ENCODE measurements at regions not wholly inside any gene's neighbourhood (a gene's known extent, or its start where the extent isn't known, plus 50 kb on each side); places are given as distances from the start of the nearest gene placed in this dataset.

- H3K4me3 ChIP-seq (ENCODE audit: low read length), result no peak overlapping the region
- H3K27me3 ChIP-seq (ENCODE audit: control insufficient read depth, insufficient read depth, low read length), result no peaks in the 10 kb centered on the region
- 42% methylated on average over 4 of the region's 4 CpGs for WGBS (ENCODE audit: insufficient coverage)
- H3K9me3 ChIP-seq (replicated peaks; ENCODE audit: control insufficient read depth, low read depth, low read length), result no peaks in the 10 kb centered on the region
- no peaks in the 10 kb centered on the region for H3K36me3 ChIP-seq (ENCODE audit: control insufficient read depth, insufficient read depth, low read length)
- no peak overlapping the region for H3K27ac ChIP-seq (ENCODE audit: low read length)
- no peak for DNase-seq
- H3K4me1 ChIP-seq (ENCODE audit: control insufficient read depth, insufficient read depth, low read length), result no peaks in the 10 kb centered on the region
These were observed 223.7 kb downstream of the CBLN1 start for GRCh38 chr16:49057936-49058335.

- no peak for DNase-seq
- Histone ChIP-seq H3K9me3 (replicated peaks; ENCODE audit: control insufficient read depth, low read depth, low read length) (no peaks in the 10 kb centered on the region), H3K27me3 (ENCODE audit: control insufficient read depth, insufficient read depth, low read length) (no peaks in the 10 kb centered on the region), H3K27ac (ENCODE audit: low read length) (no peak overlapping the region), H3K36me3 (ENCODE audit: control insufficient read depth, insufficient read depth, low read length) (no peaks in the 10 kb centered on the region), H3K4me3 (ENCODE audit: low read length) (no peak overlapping the region), H3K4me1 (ENCODE audit: control insufficient read depth, insufficient read depth, low read length) (no peaks in the 10 kb centered on the region)
- WGBS (ENCODE audit: insufficient coverage), result 63% methylated on average over 2 of the region's 2 CpGs
These were observed 224.2 kb downstream of the CBLN1 start for GRCh38 chr16:49057391-49057790.

- Histone ChIP-seq H3K4me3 (ENCODE audit: low read length) (no peak overlapping the region), H3K27me3 (ENCODE audit: control insufficient read depth, insufficient read depth, low read length) (no peaks in the 10 kb centered on the region), H3K9me3 (replicated peaks; ENCODE audit: control insufficient read depth, low read depth, low read length) (no peaks in the 10 kb centered on the region), H3K4me1 (ENCODE audit: control insufficient read depth, insufficient read depth, low read length) (peaks cover 4% of the 10 kb centered on the region), H3K27ac (ENCODE audit: low read length) (no peak overlapping the region), H3K36me3 (ENCODE audit: control insufficient read depth, insufficient read depth, low read length) (no peaks in the 10 kb centered on the region)
- WGBS (ENCODE audit: insufficient coverage), result 71% methylated on average over 5 of the region's 5 CpGs
- DNase-seq, result no peak
These were observed 225.1 kb downstream of the CBLN1 start for GRCh38 chr16:49056546-49056945.

GRCh38 chr16:49055824-49056545 lies 225.7 kb downstream of the CBLN1 start:
- Histone ChIP-seq H3K9me3 (replicated peaks; ENCODE audit: control insufficient read depth, low read depth, low read length) (no peaks in the 10 kb centered on the region), H3K27ac (ENCODE audit: low read length) (no peak overlapping the region), H3K36me3 (ENCODE audit: control insufficient read depth, insufficient read depth, low read length) (no peaks in the 10 kb centered on the region), H3K4me1 (ENCODE audit: control insufficient read depth, insufficient read depth, low read length) (peaks cover 4% of the 10 kb centered on the region), H3K27me3 (ENCODE audit: control insufficient read depth, insufficient read depth, low read length) (no peaks in the 10 kb centered on the region), H3K4me3 (ENCODE audit: low read length) (no peak overlapping the region)
- WGBS (ENCODE audit: insufficient coverage), result 60% methylated on average over 1 of the region's 6 CpGs
- no peak for DNase-seq

- Histone ChIP-seq H3K9me3 (replicated peaks; ENCODE audit: control insufficient read depth, low read depth, low read length) (no peaks in the 10 kb centered on the region), H3K27me3 (ENCODE audit: control insufficient read depth, insufficient read depth, low read length) (no peaks in the 10 kb centered on the region), H3K4me1 (ENCODE audit: control insufficient read depth, insufficient read depth, low read length) (peaks cover 4% of the 10 kb centered on the region), H3K36me3 (ENCODE audit: control insufficient read depth, insufficient read depth, low read length) (no peaks in the 10 kb centered on the region), H3K4me3 (ENCODE audit: low read length) (no peak overlapping the region), H3K27ac (ENCODE audit: low read length) (no peak overlapping the region)
- no peak for DNase-seq
- WGBS (ENCODE audit: insufficient coverage), result no CpG with 5 or more reads among the region's 5 CpGs
These were observed 226.3 kb downstream of the CBLN1 start for GRCh38 chr16:49055291-49055690.

- Histone ChIP-seq H3K4me3 (ENCODE audit: low read length) (no peak overlapping the region), H3K27ac (ENCODE audit: low read length) (no peak overlapping the region)
- no CpG with 5 or more reads among the region's 5 CpGs for WGBS (ENCODE audit: insufficient coverage)
These were observed 227.0 kb downstream of the CBLN1 start for GRCh38 chr16:49054606-49055005.

GRCh38 chr16:49052846-49053245 lies 228.8 kb downstream of the CBLN1 start:
- Histone ChIP-seq H3K36me3 (ENCODE audit: control insufficient read depth, insufficient read depth, low read length) (no peaks in the 10 kb centered on the region), H3K4me1 (ENCODE audit: control insufficient read depth, insufficient read depth, low read length) (peaks cover 4% of the 10 kb centered on the region), H3K27ac (ENCODE audit: low read length) (no peak overlapping the region), H3K9me3 (replicated peaks; ENCODE audit: control insufficient read depth, low read depth, low read length) (no peaks in the 10 kb centered on the region), H3K4me3 (ENCODE audit: low read length) (no peak overlapping the region), H3K27me3 (ENCODE audit: control insufficient read depth, insufficient read depth, low read length) (peaks cover 2% of the 10 kb centered on the region)
- DNase-seq, result no peak
- WGBS (ENCODE audit: insufficient coverage), result 65% methylated on average over 5 of the region's 9 CpGs

More at GRCh38 chr16:49054606-49055005, 227.0 kb downstream of the CBLN1 start:
- no peak for DNase-seq
- Histone ChIP-seq H3K9me3 (replicated peaks; ENCODE audit: control insufficient read depth, low read depth, low read length) (no peaks in the 10 kb centered on the region), H3K27me3 (ENCODE audit: control insufficient read depth, insufficient read depth, low read length) (no peaks in the 10 kb centered on the region), H3K36me3 (ENCODE audit: control insufficient read depth, insufficient read depth, low read length) (no peaks in the 10 kb centered on the region), H3K4me1 (ENCODE audit: control insufficient read depth, insufficient read depth, low read length) (peaks cover 4% of the 10 kb centered on the region)

- Histone ChIP-seq H3K9me3 (replicated peaks; ENCODE audit: control insufficient read depth, low read depth, low read length) (no peaks in the 10 kb centered on the region), H3K27ac (ENCODE audit: low read length) (no peak overlapping the region), H3K4me1 (ENCODE audit: control insufficient read depth, insufficient read depth, low read length) (peaks cover 4% of the 10 kb centered on the region), H3K36me3 (ENCODE audit: control insufficient read depth, insufficient read depth, low read length) (no peaks in the 10 kb centered on the region), H3K4me3 (ENCODE audit: low read length) (no peak overlapping the region), H3K27me3 (ENCODE audit: control insufficient read depth, insufficient read depth, low read length) (peaks cover 2% of the 10 kb centered on the region)
- peak; percentile 14 for DNase-seq
- WGBS (ENCODE audit: insufficient coverage), result 15% methylated on average over 2 of the region's 2 CpGs
These were observed 230.1 kb downstream of the CBLN1 start for GRCh38 chr16:49051576-49051975.

- 86% methylated on average over 2 of the region's 4 CpGs for WGBS (ENCODE audit: insufficient coverage)
- no peak for DNase-seq
- Histone ChIP-seq H3K9me3 (replicated peaks; ENCODE audit: control insufficient read depth, low read depth, low read length) (no peaks in the 10 kb centered on the region), H3K36me3 (ENCODE audit: control insufficient read depth, insufficient read depth, low read length) (no peaks in the 10 kb centered on the region), H3K4me3 (ENCODE audit: low read length) (no peak overlapping the region), H3K4me1 (ENCODE audit: control insufficient read depth, insufficient read depth, low read length) (peaks cover 4% of the 10 kb centered on the region), H3K27me3 (ENCODE audit: control insufficient read depth, insufficient read depth, low read length) (peaks cover 2% of the 10 kb centered on the region), H3K27ac (ENCODE audit: low read length) (no peak overlapping the region)
These were observed 231.0 kb downstream of the CBLN1 start for GRCh38 chr16:49050607-49051006.

- no CpG with 5 or more reads among the region's 3 CpGs for WGBS (ENCODE audit: insufficient coverage)
These were observed 232.0 kb downstream of the CBLN1 start for GRCh38 chr16:49049644-49050043.

GRCh38 chr16:49049191-49049590 lies 232.4 kb downstream of the CBLN1 start:
- Histone ChIP-seq H3K9me3 (replicated peaks; ENCODE audit: control insufficient read depth, low read depth, low read length) (no peaks in the 10 kb centered on the region), H3K4me1 (ENCODE audit: control insufficient read depth, insufficient read depth, low read length) (peaks cover 4% of the 10 kb centered on the region), H3K4me3 (ENCODE audit: low read length) (no peak overlapping the region), H3K27ac (ENCODE audit: low read length) (no peak overlapping the region), H3K36me3 (ENCODE audit: control insufficient read depth, insufficient read depth, low read length) (no peaks in the 10 kb centered on the region), H3K27me3 (ENCODE audit: control insufficient read depth, insufficient read depth, low read length) (peaks cover 2% of the 10 kb centered on the region)
- no peak for DNase-seq
- no CpG with 5 or more reads among the region's 6 CpGs for WGBS (ENCODE audit: insufficient coverage)

More at GRCh38 chr16:49049644-49050043, 232.0 kb downstream of the CBLN1 start:
- Histone ChIP-seq H3K9me3 (replicated peaks; ENCODE audit: control insufficient read depth, low read depth, low read length) (no peaks in the 10 kb centered on the region), H3K27me3 (ENCODE audit: control insufficient read depth, insufficient read depth, low read length) (peaks cover 2% of the 10 kb centered on the region), H3K27ac (ENCODE audit: low read length) (no peak overlapping the region), H3K4me1 (ENCODE audit: control insufficient read depth, insufficient read depth, low read length) (peaks cover 4% of the 10 kb centered on the region), H3K4me3 (ENCODE audit: low read length) (no peak overlapping the region), H3K36me3 (ENCODE audit: control insufficient read depth, insufficient read depth, low read length) (no peaks in the 10 kb centered on the region)
- DNase-seq, result no peak

Measured in muscle of leg (tissue), 3 donors.